SU-DHL-6 (cell line): ENCODE measurements at regions not wholly inside any gene's neighbourhood (a gene's known extent, or its start where the extent isn't known, plus 50 kb on each side); places are given as distances from the start of the nearest gene placed in this dataset.

ENCODE experiments used
- H2AFZ ChIP-seq: fragments of 200-600 bp; sonication (generic); 2 replicates; pipeline ENCODE4 v1.6.1; 2014; ENCODE audit warnings: low read depth, mild to moderate bottlenecking, moderate library complexity, mixed read lengths, antibody characterized with exemption, low read length; ENCODE audit not compliant: severe bottlenecking
- H3F3A ChIP-seq: fragments of 200-600 bp; shearing (Covaris generic); 2 replicates; pipeline ENCODE4 v1.6.0; 2016; ENCODE audit warnings: antibody characterized with exemption, mild to moderate bottlenecking; ENCODE audit not compliant: insufficient read depth
- H3K27ac ChIP-seq: fragments of 200-600 bp; sonication (generic); 2 replicates; pipeline ENCODE4 v1.5.1; 2016; ENCODE audit warnings: low read depth, mild to moderate bottlenecking, low read length, moderate library complexity, mixed read lengths
- H3K27me3 ChIP-seq: fragments of 200-600 bp; sonication (generic), shearing (Covaris generic); 2 replicates; pipeline ENCODE4 v1.6.0; 2014; ENCODE audit warnings: mild to moderate bottlenecking, low read length
- H3K36me3 ChIP-seq: fragments of 200-600 bp; sonication (generic); 2 replicates; pipeline ENCODE4 v1.6.1; 2014; ENCODE audit warnings: mild to moderate bottlenecking, low read length, mixed read lengths
- H3K4me2 ChIP-seq: fragments of 300-600, 200-600 bp; shearing (Covaris generic), sonication (generic); 2 replicates; pipeline ENCODE4 v1.6.0; 2014; ENCODE audit warnings: low read length, low read depth, mild to moderate bottlenecking; ENCODE audit not compliant: poor library complexity, severe bottlenecking
- H3K4me3 ChIP-seq: fragments of 200-600 bp; sonication (generic); 2 replicates; pipeline ENCODE4 v1.5.1; 2014; ENCODE audit warnings: antibody characterized with exemption, low read length, mild to moderate bottlenecking, mixed read lengths; ENCODE audit not compliant: insufficient read depth, poor library complexity, severe bottlenecking
- H3K79me2 ChIP-seq: fragments of 200-600 bp; sonication (generic); 2 replicates; pipeline ENCODE4 v1.6.1; 2014; ENCODE audit warnings: mild to moderate bottlenecking, low read length, moderate library complexity; ENCODE audit not compliant: insufficient read depth
- H3K9ac ChIP-seq: fragments of 200-600 bp; sonication (generic); 2 replicates; pipeline ENCODE4 v1.7.0; 2014; ENCODE audit warnings: mild to moderate bottlenecking, low read length
- H3K9me2 ChIP-seq: fragments of 200-600 bp; sonication (generic); replicated peaks from 2 replicates; pipeline ENCODE4 v1.6.1; 2014; ENCODE audit warnings: low read length; ENCODE audit not compliant: insufficient read depth
- H3K9me3 ChIP-seq: fragments of 200-600 bp; sonication (generic); 2 replicates; pipeline ENCODE4 v1.6.1; 2014; ENCODE audit warnings: low read length, mixed read lengths; ENCODE audit not compliant: insufficient read depth
- H4K20me1 ChIP-seq: fragments of 200-600 bp; sonication (generic); 2 replicates; pipeline ENCODE4 v1.6.1; 2014; ENCODE audit warnings: low read depth, mild to moderate bottlenecking, antibody characterized with exemption, low read length, moderate library complexity, mixed read lengths
- CTCF ChIP-seq: fragments of 200-600 bp; sonication (generic); IDR thresholded peaks from one replicate; pipeline ENCODE4 v1.5.1; 2017; ENCODE audit warnings: antibody characterized with exemption, mild to moderate bottlenecking, low read length, moderate library complexity; ENCODE audit not compliant: insufficient read depth, poor library complexity, severe bottlenecking
- EZH2phosphoT487 ChIP-seq: fragments of 200-600 bp; sonication (generic), shearing (Covaris generic); conservative IDR thresholded peaks from 2 replicates; pipeline ENCODE4 v1.6.1; 2018; ENCODE audit warnings: mild to moderate bottlenecking, antibody characterized with exemption, low read length, moderate library complexity, mixed read lengths

- Histone ChIP-seq H3K79me2 (no peaks in the 10 kb centered on the region), H2AFZ (no peak overlapping the region), H4K20me1 (no peaks in the 10 kb centered on the region), H3K9me3 (no peaks in the 10 kb centered on the region), H3K9me2 (no peaks in the 10 kb centered on the region), H3K9ac (no peak overlapping the region), H3K27ac (no peak overlapping the region), H3F3A (no peaks in the 10 kb centered on the region), H3K27me3 (no peaks in the 10 kb centered on the region), H3K4me3 (no peak overlapping the region), H3K4me2 (no peak overlapping the region), H3K36me3 (no peaks in the 10 kb centered on the region)
- TF ChIP-seq EZH2phosphoT487 (no peak), CTCF (no peak)
These were observed 577.4 kb downstream of the ACTL7B start for GRCh38 chr9:108278341-108278740.

- Histone ChIP-seq H3K79me2 (no peaks in the 10 kb centered on the region), H3K9me2 (no peaks in the 10 kb centered on the region), H3K9me3 (no peaks in the 10 kb centered on the region), H3K9ac (no peak overlapping the region), H4K20me1 (no peaks in the 10 kb centered on the region), H3K27me3 (no peaks in the 10 kb centered on the region), H3K27ac (no peak overlapping the region), H3F3A (no peaks in the 10 kb centered on the region), H3K36me3 (no peaks in the 10 kb centered on the region), H3K4me3 (no peak overlapping the region), H3K4me2 (no peak overlapping the region), H2AFZ (no peak overlapping the region)
- TF ChIP-seq EZH2phosphoT487 (no peak), CTCF (no peak)
These were observed 578.6 kb downstream of the ACTL7B start for GRCh38 chr9:108277216-108277615.

- Histone ChIP-seq H2AFZ (no peak overlapping the region), H3K4me3 (no peak overlapping the region), H3K79me2 (no peaks in the 10 kb centered on the region), H3F3A (no peaks in the 10 kb centered on the region), H3K9me2 (no peaks in the 10 kb centered on the region), H3K27ac (no peak overlapping the region), H4K20me1 (no peaks in the 10 kb centered on the region), H3K36me3 (no peaks in the 10 kb centered on the region), H3K9ac (no peak overlapping the region), H3K4me2 (no peak overlapping the region), H3K9me3 (no peaks in the 10 kb centered on the region), H3K27me3 (no peaks in the 10 kb centered on the region)
- TF ChIP-seq EZH2phosphoT487: no peak
- no peak for TF ChIP-seq CTCF
These were observed 579.9 kb downstream of the ACTL7B start for GRCh38 chr9:108275906-108276305.
